NAMALWA (cell line): ENCODE measurements at regions not wholly inside any gene's neighbourhood (a gene's known extent, or its start where the extent isn't known, plus 50 kb on each side); places are given as distances from the start of the nearest gene placed in this dataset.
"Not testable (repeated sequence)": the region's sequence is repeated elsewhere in the genome, so short reads cannot be mapped to it uniquely, and the experiment has no call there.

ENCODE experiments used
- DNase-seq: peaks from one replicate; pipeline ENCODE4 v3.0.0-alpha.2; 2015; ENCODE audit warnings: low spot score

DNA sequence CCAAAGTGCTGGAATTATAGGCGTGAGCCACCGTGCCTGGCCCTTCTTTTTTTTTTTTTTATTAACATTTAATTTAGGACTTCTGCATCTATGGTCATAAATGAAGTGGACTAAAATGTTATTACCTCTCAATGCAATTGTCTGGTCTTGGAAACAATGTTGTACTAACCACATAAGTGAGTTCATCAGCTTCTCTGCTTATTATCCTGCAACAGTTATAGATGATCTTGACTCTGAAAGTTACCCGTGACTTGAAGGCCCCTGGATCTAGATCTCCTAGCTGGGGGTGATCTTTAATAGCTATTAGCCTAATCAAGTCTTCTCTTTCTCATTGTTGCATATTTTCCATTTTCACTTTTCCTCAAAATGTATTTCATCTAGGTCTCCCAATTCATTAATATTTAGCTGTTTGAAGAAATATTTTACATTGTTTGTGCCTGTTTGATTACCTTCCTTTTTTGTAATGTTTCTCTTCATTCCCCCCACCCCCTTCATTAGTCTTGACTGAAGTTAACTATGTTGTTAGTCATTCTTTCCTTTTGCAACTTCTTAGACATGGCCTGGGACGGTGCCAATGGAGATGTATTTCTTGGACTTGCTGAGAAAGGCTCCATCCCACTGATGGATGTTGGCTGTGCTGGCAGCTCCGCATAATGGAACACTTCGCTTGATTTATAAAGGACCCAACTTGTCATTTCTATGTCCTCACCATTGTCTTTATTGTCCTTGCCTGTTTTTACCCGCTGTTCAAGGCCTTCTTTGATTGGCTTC is 141.6 kb upstream of the RIOK3 start:
- DNase-seq = no peak

DNA sequence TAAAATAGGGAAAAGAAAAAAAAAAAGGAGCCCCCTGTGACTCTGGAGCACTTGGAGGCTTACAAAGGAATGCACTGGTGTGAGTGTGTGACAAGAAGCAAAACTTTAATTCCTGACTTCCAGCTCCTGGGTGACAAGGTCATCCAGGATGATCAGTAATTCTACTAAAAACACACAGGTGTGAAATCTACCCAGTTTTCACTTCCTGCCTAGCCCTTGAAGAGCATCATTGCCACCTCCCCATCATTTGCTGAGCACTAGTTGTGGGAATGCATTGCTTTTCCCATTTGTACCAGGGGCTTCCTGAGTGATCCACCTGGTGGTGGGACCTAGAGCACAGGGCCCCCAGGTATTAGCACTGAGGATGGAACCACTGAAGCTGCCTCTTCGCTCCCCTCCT is 139.7 kb upstream of the RIOK3 start:
- DNase-seq = no peak

DNA sequence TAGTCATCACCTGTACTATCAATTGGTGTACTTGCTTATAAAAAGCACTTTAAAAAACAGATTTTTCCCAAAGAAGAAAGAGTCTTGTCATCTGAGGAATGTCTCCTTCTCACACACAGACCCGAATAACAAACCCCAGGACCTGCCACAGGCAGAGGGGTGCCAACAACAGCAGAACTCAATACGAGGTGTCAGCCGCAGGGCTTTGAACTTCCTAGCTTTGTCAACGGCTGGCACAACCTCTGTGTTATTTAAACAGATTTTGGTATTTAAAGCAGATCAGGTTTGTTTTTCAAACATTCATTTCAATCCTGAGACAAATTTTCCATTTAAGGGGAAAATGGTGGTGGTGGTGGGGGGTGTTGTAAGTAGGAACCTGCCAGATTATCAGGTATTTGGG is 138.4 kb upstream of the RIOK3 start:
- no peak for DNase-seq

DNA sequence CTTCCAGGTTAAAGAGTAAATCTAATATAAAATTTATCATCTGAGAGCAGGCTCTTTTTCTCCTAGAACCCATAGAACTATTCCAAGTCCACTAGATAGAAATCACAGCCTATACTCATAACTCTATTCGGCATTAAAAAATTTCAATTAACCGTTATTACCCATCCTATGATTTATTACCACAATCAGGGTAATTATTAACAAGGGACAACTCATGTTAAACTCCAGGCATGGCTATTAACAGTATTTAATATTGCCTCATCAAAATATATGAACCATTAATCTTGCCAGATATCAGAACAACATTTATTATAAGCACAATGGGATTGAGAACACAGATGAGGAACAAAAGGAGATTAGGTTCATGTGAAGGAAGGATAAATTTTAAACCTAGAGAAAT is 136.8 kb upstream of the RIOK3 start:
- no peak for DNase-seq

DNA sequence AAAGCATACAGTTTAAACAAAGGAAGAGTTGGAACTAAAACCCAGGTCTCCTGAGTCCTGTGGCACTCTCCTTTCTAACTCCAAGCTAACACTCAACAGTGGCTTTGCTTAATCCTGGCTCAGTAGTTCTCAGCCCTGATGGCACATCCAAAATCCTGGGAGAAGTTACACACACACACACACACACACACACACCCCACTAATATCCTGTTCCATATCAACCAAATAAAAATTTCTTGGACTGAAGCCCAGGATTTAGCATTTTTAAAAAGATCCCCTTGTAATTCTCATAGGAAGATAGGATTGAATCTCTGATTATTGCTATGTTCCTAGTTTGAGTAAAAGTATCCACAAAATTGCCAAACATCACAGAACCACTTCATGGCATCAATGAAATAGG is 136.1 kb upstream of the RIOK3 start:
- DNase-seq = no peak

DNA sequence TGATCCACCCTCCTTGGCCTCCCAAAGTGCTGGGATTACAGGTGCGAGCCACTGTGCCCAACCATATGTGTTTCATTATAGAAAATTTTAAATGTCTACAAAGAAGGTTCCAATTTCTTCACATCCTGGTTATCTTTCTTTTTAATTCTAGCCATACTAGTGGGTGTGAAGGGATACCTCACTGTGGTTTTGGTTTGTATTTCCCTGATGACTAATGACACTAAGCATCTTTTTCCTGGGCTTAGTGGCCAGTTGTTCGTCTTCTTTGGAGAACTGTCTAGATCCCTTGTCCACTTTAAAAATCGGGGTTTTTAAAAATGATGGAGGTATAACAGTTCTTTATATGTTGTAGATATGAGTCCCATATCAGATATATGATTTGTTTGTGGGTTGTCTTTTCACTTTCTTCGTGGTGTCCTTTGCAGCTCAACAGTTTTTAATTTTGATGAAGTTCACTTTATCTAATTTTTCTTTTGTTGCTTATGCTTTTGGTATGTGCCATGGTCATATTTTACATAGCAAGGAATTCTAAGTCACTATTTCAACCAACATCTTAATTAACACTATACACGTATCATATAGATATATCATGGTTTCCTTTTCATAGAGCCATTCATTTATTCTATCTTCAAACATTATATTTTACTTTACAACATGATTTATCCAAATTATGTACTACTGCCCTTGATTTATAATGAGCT is 135.0 kb upstream of the RIOK3 start:
- no peak for DNase-seq

DNA sequence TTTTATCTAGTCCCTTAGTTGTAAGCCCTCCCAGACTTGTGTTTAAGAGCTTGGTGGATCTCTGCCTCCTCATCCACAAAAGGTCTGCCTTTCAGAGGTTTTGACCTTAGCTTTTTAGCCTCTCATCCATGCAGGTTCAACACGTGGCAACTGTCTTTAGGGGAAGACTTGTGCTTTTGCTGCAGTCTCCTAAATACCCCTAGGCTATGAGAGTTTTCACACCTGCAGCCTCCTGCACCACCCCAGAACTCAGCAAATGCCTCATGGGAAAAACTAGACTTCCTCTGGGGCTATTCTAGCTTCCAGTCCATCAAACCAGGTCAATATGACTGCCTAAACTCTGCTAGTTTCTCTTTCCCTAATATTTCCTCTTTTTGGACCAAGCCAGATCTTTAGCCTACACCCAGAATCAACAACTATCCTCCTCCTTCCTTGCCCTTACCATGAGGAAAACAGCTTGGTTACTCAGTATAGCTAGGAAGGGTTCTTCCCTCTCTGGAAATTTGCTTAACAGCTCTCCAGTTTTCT is 132.3 kb upstream of the RIOK3 start:
- no peak for DNase-seq

DNA sequence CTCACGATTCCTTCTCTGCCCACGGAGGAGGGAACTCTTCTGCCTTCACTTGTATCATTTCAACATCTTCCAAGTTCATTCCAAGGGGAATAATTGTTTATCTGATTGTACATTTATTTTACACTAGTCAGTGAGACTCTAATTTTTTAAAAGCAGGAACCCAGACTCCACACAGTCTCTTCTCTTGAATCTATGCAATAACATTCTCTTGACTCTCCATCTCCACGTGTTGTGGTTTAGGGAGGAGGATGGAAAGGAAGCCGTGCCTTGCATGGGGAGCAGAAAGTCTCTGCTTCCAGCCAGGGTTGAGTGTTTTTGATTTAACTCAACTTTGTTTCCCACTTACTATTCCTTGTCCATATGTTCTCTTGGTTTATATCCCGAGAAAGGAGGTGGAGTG is 131.1 kb upstream of the RIOK3 start:
- no peak for DNase-seq

DNA sequence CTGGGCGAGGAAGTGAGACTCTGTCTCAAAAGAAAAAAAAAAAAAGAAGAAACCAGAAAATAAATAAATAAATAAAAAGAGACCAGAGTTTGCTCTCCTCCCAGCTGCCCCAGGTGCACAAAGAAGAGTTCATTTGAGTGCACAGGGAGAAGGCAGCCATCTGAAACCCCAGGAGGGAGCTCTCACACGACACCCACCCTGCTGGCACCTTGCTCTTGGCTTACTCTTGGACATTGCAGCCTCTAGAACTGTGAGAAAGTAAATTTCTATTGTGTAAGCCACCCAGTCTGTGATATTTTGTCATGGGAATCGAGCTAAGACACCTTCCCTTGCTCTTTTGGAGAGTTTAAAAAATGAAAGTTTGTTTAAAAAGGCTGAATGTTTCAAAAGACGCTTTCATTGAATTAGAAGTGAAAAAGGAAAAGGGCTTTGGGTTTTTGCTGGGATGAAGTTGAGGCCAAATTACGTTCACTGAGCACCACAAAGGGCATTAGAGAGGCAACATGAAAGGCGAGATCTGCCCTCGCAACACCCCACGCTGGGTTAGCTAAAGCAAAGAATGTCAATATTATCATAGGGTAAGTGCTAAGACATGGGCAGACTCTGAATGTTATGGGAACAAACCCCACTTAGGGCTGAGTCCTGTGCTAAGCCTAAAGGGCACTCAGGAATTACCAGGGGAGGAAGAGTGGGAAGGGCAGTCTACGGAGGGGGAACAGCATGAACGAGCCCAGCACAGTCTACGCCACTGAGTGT is 128.9 kb upstream of the RIOK3 start:
- peak; percentile 39 for DNase-seq

DNA sequence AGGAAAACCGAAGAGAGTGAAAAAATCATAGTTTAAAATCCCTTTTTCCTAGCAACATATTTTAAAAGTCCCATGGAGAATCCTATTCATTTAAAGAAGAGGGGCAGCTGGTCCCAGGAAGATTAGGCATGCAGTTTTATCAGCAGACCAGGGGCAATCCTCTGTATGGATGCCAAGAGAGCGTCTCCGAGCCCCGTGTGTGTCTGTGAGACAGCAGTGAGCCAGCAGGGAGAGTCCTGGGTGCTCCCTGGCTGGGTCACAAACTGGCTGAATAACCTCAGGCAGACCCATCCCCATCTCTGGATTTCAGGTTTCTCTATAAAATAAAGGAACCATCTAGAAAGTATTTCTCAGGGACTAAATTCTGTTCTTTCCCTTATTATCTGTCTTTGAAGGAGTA is 128.2 kb upstream of the RIOK3 start:
- no peak for DNase-seq

DNA sequence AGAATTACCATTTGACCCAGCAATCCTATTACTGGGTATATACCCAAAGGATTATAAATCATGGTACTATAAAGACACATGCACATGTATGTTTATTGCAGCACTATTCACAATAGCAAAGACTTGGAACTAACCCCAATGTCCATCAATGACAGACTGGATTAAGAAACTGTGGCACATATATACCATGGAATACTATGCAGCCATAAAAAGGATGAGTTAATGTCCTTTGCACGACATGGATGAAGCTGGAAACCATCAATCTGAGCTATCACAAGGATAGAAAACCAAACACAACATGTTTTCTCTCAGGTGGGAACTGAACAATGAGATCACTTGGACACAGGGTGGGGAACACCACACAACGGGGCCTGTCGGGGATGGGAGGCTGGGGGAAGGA is 123.4 kb upstream of the RIOK3 start:
- not testable (repeated sequence) for DNase-seq

DNA sequence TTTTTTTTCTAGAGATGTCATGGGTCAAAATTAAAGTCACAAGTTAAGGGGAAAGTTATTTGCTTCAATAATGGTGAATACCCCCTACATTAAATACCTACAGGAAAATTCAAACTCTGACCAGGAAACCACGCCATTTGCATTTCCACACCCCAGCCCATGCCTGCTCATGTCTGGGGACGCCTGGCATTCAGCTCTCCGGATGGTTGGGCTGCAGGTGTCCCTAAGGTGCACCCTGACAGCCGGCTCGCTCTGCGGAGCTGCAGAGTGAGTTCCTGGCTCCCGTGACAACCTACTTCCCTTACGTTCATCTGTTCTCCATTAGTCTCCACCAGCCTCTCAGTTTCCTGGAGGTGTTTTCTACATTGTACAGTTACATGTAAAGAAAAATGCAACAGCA is 122.7 kb upstream of the RIOK3 start:
- DNase-seq = peak; percentile 53

DNA sequence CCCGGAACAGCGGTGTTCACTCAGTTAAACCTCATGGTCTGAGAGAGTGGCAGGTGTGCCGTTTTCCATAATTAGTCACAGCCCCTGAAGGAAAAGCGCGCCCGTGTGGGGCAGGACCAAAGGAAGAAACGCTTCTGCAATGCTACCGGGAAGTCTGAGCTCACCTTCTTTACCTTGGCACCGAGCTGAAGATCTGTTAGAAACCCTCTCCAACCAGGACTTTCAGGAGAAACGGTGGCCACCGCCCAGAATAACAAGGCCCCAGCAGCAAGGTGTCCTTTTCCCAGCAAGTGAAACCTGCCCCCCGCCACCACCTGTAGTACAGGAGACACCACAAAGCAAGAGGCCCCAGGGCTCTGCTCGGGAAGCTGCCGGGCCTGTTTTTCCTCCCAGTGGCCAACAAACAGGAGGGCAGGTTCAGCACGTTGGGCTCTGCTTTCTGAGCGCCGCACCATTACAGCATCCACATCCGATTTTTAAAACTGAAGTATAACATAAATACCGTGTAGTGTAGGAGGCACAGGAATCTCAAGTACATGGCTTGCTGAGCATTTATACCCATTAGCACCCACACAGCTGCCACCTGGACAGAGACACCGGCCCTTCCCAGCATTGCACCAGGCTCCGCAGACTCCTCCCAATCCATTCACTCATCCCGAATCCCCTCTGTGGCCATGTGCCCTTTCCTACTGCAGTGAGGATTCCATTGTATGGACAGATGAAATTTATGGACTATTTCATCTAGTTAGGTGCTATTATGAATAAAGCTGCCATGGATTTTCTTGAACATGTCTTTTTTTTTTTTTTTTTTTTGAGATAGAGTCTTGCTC is 121.8 kb upstream of the RIOK3 start:
- DNase-seq = no peak

DNA sequence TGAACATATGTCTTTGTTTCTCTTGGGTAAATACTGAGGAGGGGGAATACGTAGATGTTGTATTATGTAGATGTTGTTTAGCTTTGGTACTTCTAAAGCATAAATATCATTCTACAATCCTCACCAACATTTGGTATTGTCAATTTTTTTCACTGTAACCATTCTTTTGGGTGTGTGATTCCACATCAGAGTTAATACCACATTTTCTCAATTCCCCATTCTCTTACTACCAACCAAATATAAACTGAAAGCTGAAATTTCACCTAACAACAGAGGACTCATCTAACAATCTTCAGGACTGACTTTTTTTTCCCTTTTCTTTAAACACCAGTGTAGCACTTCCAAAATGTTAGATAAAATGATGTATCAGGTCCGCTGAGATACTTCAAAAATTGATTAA is 120.7 kb upstream of the RIOK3 start:
- DNase-seq = no peak

DNA sequence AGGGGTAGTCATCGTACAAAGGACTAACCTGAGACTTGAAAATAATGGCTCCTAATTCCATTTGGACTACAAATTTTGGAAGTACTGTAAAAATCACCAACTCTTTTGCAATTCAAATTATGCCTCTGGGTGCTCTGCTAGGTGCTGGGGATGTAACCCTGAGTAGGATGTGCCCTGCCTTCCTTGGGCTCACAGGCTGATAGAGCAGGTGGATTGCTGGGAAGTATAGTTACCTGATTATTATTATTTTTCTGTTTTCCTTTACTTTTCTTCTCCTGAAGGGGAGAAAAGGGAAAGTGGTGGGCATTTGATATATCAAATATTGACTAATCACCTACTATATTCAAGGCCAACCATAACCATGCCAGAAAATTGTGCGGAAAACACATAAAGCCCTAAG is 119.3 kb upstream of the RIOK3 start:
- no peak for DNase-seq

DNA sequence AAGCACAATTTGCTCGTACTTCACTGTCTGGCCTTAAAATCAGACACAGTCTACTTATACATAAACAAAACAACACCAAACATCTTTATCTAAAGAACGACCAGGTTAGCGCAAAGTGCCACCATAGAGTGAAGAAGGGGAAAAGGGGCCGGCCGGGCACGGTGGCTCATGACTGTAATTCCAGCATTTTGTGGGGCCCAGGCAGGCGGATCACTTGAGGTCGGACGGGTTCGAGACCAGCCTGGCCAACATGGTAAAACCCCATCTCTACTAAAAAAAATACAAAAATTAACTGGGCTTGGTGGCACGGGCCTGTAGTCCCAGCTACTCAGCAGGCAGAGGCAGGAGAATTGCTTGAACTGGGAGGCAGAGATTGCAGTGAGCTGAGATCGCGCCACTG is 118.5 kb upstream of the RIOK3 start:
- no peak for DNase-seq

DNA sequence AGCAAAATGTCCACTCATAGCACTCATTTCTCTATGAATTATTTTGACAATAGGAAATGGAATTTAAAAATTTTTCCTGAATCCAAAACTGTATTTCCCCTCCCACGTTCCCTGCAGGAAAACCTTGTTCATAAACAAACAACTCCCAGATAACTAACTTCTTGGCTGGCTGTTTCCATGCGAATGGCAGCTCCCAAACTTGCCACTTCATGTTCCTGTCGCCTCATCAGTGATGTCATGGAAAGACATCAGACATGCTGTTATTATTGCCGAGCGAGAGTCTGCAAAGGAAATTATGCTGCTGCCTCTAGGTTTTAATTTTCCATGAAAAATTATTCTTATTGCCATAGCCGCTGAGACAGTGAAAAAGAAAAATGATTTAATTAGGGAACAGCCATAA is 117.0 kb upstream of the RIOK3 start:
- no peak for DNase-seq

DNA sequence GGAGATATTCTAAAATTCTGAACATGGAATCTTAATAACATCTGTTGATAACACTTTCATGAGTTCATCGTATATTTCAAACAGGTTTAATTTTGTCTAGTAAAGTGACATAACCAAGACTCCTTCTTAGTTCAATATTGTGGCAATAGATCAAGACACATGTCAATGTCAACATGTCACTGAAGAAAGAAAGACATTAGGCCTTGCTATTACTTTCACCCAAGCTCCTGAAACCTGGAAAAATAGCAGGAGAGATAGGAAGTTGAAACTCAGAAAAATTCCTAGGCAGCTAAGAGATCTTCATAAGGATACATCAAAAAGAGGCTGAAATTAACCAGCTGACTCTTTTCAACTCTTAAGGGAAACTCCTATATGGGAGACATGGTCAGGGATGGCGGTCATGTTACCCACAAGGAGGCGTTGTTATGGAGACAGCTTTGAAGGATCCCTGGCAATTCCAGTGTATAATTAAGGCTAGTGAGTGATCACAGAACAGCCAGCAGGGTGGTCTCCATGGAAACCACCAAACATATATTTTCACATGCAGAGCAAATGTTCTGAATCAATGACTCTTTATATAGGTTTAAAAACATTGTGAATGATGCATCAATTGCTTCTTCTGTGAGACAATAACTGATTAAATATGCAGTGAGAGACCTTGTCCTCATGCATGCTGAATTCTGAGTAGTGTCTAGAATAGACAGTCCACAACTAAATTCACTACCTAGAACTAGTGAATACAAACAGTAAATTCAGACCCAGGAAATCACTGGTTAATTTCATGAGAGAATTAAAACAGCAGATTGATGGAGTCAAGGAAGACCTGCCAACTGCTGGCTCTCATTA is 115.3 kb upstream of the RIOK3 start:
- DNase-seq = peak; percentile 33

DNA sequence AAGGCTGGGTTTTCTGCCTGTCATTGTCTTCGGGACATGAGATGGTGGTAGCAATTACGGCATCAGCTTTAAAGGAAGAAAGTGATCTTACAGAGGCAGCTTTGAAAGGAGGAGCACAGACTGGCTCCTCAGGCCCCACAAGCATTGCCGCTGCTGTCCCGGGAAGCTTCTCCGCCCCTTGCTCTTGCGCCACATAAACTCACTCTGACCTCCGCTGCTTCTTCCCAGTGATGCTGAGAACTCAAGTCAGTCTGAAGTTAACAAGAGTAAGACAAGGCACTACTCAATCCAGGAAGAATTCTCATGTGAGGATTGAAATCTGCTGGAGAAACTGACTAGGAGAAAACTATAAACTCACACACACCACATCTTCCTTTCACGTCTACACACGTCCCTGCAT is 112.4 kb upstream of the RIOK3 start:
- DNase-seq = no peak

DNA sequence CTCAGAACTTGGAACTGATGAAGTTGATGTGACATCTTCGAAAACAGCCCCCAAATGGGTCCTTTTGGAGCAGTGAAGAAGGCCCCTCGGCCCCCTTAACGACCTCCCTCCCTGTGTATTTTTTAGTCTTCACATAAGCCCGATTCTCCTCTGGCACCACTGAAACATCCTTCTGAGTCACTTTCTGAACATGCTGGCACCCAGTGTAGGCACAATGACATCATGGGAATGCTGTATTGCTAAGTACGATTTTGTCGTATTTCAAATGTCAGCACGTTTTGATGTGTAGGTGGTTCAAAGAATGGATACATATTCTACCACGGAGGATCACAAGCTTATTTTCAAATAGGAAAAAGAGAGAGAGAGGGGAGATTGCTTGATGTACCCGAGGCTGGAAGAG is 111.7 kb upstream of the RIOK3 start:
- no peak for DNase-seq

DNA sequence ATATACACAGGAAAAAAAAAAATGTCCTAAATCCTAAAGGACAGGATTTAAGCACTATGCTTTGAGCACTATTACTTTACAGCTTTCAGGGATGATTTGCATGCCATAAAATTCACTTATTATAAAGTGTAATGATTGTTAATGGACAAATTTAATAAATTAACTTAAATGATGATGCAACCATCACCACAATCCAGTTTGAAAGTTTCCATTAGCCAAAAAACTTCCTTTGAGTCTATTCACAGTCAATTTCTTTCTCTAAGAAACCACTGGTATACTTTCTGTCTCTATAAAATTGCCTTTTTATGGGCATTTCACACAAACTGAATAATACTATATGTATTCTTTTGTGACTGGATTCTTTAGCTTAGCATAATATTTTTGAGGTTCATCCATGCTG is 111.1 kb upstream of the RIOK3 start:
- no peak for DNase-seq
